Panc1 (cell line): ENCODE measurements at regions not wholly inside any gene's neighbourhood (a gene's known extent, or its start where the extent isn't known, plus 50 kb on each side); places are given as distances from the start of the nearest gene placed in this dataset.

Experiments
- ATAC-seq: fragments of 200-7000 bp; cut with Tn5 transposase; 2 replicates; pipeline ENCODE4 v1.9.1; 2020; ENCODE audit warnings: mild to moderate bottlenecking, moderate library complexity
- BruUV-seq: library from RNA; stranded (reverse); fragments of 400-500 nt; replicated peaks from 2 replicates; lab custom pipeline; 2021; lab: Mats Ljungman, UMichigan
- CTCF ChIA-PET: fragments of 300-600 bp; sonication (Branson Sonifier 250); formaldehyde crosslinking; loops from one replicate; lab custom pipeline; 2022; ENCODE audit warnings: antibody characterized with exemption; lab: Charles Lee
- POLR2A ChIA-PET: fragments of 300-600 bp; sonication (Branson Sonifier 250); formaldehyde crosslinking; loops from one replicate; lab custom pipeline; 2022; ENCODE audit warnings: antibody characterized with exemption; lab: Charles Lee
- DNase-seq: peaks from one replicate; pipeline ENCODE4 v3.0.0-alpha.2; 2010; ENCODE audit warnings: low read depth, low spot score
- H3K27ac ChIP-seq: 2 replicates; pipeline ENCODE4 v1.5.1; 2011; ENCODE audit warnings: mild to moderate bottlenecking, low read length, inconsistent platforms
- H3K27me3 ChIP-seq: fragments of 200-500 bp; sonication (Bioruptor generic); 2 replicates; pipeline ENCODE4 v1.6.0; 2014; ENCODE audit warnings: low read length, inconsistent platforms; ENCODE audit not compliant: control insufficient read depth, insufficient read depth
- H3K36me3 ChIP-seq: fragments of 200-500 bp; sonication (Bioruptor generic); 2 replicates; pipeline ENCODE4 v1.5.1; 2014; ENCODE audit warnings: inconsistent platforms, mild to moderate bottlenecking, low read length, moderate library complexity; ENCODE audit not compliant: control insufficient read depth, insufficient read depth
- H3K4me1 ChIP-seq: 2 replicates; pipeline ENCODE4 v1.5.1; 2011; ENCODE audit warnings: inconsistent platforms, mild to moderate bottlenecking, low read length, moderate library complexity; ENCODE audit not compliant: control insufficient read depth, insufficient read depth
- H3K4me3 ChIP-seq, 2 experiments: 2 replicates each; pipeline ENCODE4 v1.5.1; 2011 to 2012; ENCODE audit warnings: low read depth in 2 of 2, low read length in 2 of 2, mild to moderate bottlenecking in 2 of 2, inconsistent platforms in 1 of 2, moderate library complexity in 1 of 2
- H3K9me3 ChIP-seq: fragments of 200-500 bp; sonication (Bioruptor generic); 2 replicates; pipeline ENCODE4 v1.5.1; 2014; ENCODE audit warnings: low read depth, mild to moderate bottlenecking, inconsistent platforms, low read length, moderate library complexity; ENCODE audit not compliant: control insufficient read depth, insufficient read depth
- POLR2AphosphoS5 ChIP-seq: IDR thresholded peaks from 2 replicates; pipeline ENCODE4 v1.6.1; 2012; ENCODE audit warnings: mild to moderate bottlenecking, low read depth, low read length, moderate library complexity
- SIN3A ChIP-seq: IDR thresholded peaks from 2 replicates; pipeline ENCODE4 v1.6.1; 2012; ENCODE audit warnings: low read depth, mild to moderate bottlenecking, low read length, moderate library complexity, borderline replicate concordance; ENCODE audit not compliant: insufficient read depth
- TCF7L2 ChIP-seq: IDR thresholded peaks from 2 replicates; pipeline ENCODE4 v1.6.1; 2011; ENCODE audit warnings: mild to moderate bottlenecking, low read depth, low read length, inconsistent platforms
- in situ Hi-C: cut with HindIII; loops from 2 replicates; pipeline ENCODE4 v1.10.0; 2016; ENCODE audit warnings: low sequenced_read_pairs, low pct_unique_long_range_greater_than_20kb
- intact Hi-C: fragments of 100-400 bp; cut with micrococcal nuclease; formaldehyde crosslinking; loops from one replicate; pipeline ENCODE4 v1.10.0; 2022; ENCODE audit not compliant: unreplicated experiment
- TF ChIP-seq, protein P1 (sequence below), 2 experiments: IDR thresholded peaks; 2 replicates each; pipeline ENCODE4 v1.6.1; 2011 to 2012; ENCODE audit warnings: low read depth in 2 of 2, control low read depth in 1 of 2, low read length in 1 of 2, mild to moderate bottlenecking in 1 of 2, moderate library complexity in 1 of 2; ENCODE audit not compliant: insufficient read depth in 1 of 2
- TF ChIP-seq, protein P2 (sequence below): fragments of 450-650 bp; IDR thresholded peaks from 2 replicates; pipeline ENCODE4 v1.5.1; 2017; ENCODE audit warnings: mild to moderate bottlenecking

DNA sequence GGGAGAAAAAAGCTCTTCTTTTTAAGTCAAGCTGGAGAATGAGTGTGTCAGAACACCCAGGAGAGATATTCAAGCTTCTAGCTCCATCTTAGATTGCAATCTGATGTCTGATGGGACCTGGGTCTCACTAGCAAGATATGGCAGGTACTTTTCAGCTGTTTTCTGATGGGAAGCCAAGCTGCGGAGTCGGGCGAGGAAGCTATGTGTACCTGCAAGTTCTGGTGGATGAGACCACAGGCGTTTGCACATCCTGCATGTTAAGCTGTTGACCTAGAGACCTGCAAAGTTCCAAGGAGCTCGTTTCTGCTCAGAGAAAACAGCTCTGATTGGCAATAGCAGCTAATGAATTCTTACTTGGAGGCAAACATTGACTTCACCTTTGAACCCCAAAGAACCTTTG is 167.3 kb upstream of the GATB start:
- BruUV-seq, result no TSS peak
- Histone ChIP-seq H3K27me3 (peaks cover 2% of the 10 kb centered on the region), H3K4me1 (no peaks in the 10 kb centered on the region), H3K27ac (no peak overlapping the region), H3K36me3 (no peaks in the 10 kb centered on the region), H3K9me3 (no peaks in the 10 kb centered on the region), H3K4me3 (no peak overlapping the region)
- no peak for ATAC-seq
- TF ChIP-seq TCF7L2, result no peak
- TF ChIP-seq, protein P1, sequence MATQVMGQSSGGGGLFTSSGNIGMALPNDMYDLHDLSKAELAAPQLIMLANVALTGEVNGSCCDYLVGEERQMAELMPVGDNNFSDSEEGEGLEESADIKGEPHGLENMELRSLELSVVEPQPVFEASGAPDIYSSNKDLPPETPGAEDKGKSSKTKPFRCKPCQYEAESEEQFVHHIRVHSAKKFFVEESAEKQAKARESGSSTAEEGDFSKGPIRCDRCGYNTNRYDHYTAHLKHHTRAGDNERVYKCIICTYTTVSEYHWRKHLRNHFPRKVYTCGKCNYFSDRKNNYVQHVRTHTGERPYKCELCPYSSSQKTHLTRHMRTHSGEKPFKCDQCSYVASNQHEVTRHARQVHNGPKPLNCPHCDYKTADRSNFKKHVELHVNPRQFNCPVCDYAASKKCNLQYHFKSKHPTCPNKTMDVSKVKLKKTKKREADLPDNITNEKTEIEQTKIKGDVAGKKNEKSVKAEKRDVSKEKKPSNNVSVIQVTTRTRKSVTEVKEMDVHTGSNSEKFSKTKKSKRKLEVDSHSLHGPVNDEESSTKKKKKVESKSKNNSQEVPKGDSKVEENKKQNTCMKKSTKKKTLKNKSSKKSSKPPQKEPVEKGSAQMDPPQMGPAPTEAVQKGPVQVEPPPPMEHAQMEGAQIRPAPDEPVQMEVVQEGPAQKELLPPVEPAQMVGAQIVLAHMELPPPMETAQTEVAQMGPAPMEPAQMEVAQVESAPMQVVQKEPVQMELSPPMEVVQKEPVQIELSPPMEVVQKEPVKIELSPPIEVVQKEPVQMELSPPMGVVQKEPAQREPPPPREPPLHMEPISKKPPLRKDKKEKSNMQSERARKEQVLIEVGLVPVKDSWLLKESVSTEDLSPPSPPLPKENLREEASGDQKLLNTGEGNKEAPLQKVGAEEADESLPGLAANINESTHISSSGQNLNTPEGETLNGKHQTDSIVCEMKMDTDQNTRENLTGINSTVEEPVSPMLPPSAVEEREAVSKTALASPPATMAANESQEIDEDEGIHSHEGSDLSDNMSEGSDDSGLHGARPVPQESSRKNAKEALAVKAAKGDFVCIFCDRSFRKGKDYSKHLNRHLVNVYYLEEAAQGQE (IDR thresholded peaks at IDR 0.05; ENCODE audit: insufficient read depth in 1 of 2, low read depth in 2 of 2, low read length in 1 of 2), result no peak
- no peak for TF ChIP-seq SIN3A
- TF ChIP-seq POLR2AphosphoS5, result no peak
- TF ChIP-seq, protein P2, sequence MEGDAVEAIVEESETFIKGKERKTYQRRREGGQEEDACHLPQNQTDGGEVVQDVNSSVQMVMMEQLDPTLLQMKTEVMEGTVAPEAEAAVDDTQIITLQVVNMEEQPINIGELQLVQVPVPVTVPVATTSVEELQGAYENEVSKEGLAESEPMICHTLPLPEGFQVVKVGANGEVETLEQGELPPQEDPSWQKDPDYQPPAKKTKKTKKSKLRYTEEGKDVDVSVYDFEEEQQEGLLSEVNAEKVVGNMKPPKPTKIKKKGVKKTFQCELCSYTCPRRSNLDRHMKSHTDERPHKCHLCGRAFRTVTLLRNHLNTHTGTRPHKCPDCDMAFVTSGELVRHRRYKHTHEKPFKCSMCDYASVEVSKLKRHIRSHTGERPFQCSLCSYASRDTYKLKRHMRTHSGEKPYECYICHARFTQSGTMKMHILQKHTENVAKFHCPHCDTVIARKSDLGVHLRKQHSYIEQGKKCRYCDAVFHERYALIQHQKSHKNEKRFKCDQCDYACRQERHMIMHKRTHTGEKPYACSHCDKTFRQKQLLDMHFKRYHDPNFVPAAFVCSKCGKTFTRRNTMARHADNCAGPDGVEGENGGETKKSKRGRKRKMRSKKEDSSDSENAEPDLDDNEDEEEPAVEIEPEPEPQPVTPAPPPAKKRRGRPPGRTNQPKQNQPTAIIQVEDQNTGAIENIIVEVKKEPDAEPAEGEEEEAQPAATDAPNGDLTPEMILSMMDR, result no peak
- POLR2A ChIA-PET, result no interaction called here
- DNase-seq, result no peak
- CTCF ChIA-PET, result no interaction called here
- in situ Hi-C loops (no loop called here), intact Hi-C loops (no loop called here)

DNA sequence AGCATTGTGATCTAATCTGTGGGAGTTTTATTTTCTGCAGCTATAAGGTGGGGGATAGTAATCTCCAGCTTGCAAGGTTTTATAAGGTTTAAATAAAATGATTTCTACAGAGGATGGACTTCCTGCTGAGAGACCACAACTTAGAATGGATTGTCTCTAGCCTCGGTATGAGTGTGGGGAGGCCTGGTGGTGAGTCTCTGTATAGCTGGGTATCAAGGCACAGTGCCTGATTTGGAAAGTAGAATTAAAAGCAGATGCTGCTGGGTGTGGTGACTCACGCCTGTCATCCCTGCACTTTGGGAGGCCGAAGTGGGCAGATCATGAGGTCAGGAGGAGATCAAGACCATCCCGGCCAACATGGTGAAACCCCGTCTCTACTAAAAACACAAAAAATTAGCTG is 162.0 kb upstream of the GATB start:
- CTCF ChIA-PET, result interaction anchor here (0.6 kb wide), 1 partner anchor 418 kb away, joined by 5 read pairs; no protein-coding TSS in a partner anchor
- no peaks in the 10 kb centered on the region for H3K27me3 ChIP-seq
- POLR2A ChIA-PET, result no interaction called here
- H3K4me3 ChIP-seq, result no peak overlapping the region
- intact Hi-C loops (no loop called here), in situ Hi-C loops (no loop called here)
- H3K27ac ChIP-seq, result no peak overlapping the region
- BruUV-seq, result no TSS peak
- H3K9me3 ChIP-seq, result no peaks in the 10 kb centered on the region
- ATAC-seq (no peak), DNase-seq (no peak)
- H3K4me1 ChIP-seq, result no peaks in the 10 kb centered on the region
- H3K36me3 ChIP-seq, result no peaks in the 10 kb centered on the region
- TF ChIP-seq SIN3A, result no peak
- TF ChIP-seq TCF7L2, result no peak
- TF ChIP-seq POLR2AphosphoS5, result no peak
- TF ChIP-seq, protein P2, result no peak
- TF ChIP-seq, protein P1 (IDR thresholded peaks at IDR 0.05; ENCODE audit: insufficient read depth in 1 of 2, low read depth in 2 of 2, low read length in 1 of 2), result no peak
